Type B pancreatic cell (in vitro differentiated cells): ENCODE measurements at regions not wholly inside any gene's neighbourhood (a gene's known extent, or its start where the extent isn't known, plus 50 kb on each side); places are given as distances from the start of the nearest gene placed in this dataset.

Source experiments
- DNase-seq: peaks from one replicate; pipeline ENCODE4 v3.0.0; 2021; ENCODE audit warnings: mixed read lengths; ENCODE audit not compliant: unreplicated experiment; ENCODE audit errors: extremely low spot score
- H3K27ac Mint-ChIP-seq: 2 replicates; pipeline ENCODE4 v1.8.0; 2021; ENCODE audit warnings: mild to moderate bottlenecking, mixed read lengths
- H3K27me3 Mint-ChIP-seq: 2 replicates; pipeline ENCODE4 v1.8.0; 2021; ENCODE audit warnings: mixed read lengths
- H3K36me3 Mint-ChIP-seq: 2 replicates; pipeline ENCODE4 v1.8.0; 2021; ENCODE audit warnings: mixed read lengths
- H3K4me1 Mint-ChIP-seq: one replicate; pipeline ENCODE4 v1.8.0; 2021; ENCODE audit warnings: mixed read lengths; ENCODE audit not compliant: unreplicated experiment
- H3K4me3 Mint-ChIP-seq: 2 replicates; pipeline ENCODE4 v1.8.0; 2021; ENCODE audit warnings: mild to moderate bottlenecking, mixed read lengths
- H3K9me3 Mint-ChIP-seq: 2 replicates; pipeline ENCODE4 v1.8.0; 2021; ENCODE audit warnings: mixed read lengths
- CTCF ChIP-seq: fragments of 200-600 bp; sonication (generic); conservative IDR thresholded peaks from 2 replicates; pipeline ENCODE4 v1.5.0; 2021; ENCODE audit warnings: antibody characterized with exemption, mild to moderate bottlenecking

DNA sequence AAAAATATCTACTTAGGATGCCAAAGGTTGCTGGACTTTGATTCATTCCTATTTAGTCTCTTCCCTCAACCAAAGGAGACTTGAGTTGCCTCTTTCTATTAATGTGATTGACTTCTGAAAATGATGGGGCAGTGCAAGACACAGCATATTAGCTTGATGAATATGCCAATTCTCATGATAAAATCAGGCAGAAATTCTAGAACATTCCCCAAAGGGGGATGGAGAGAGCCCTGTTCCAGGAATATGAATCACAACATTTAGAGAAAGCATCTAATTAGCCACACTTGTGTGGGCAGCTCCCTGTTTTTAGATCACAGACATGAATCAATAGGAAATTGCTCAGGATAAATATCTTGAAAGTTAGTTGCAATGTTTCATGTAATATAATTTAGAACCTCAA lies 584.0 kb upstream of the CDH8 start:
- TF ChIP-seq CTCF, result no peak
- no peak overlapping the region for H3K27ac Mint-ChIP-seq
- no peaks in the 10 kb centered on the region for H3K27me3 Mint-ChIP-seq
- H3K4me1 Mint-ChIP-seq, result peaks cover 5% of the 10 kb centered on the region
- DNase-seq, result no peak
- H3K36me3 Mint-ChIP-seq, result no peaks in the 10 kb centered on the region
- H3K9me3 Mint-ChIP-seq, result no peaks in the 10 kb centered on the region
- H3K4me3 Mint-ChIP-seq, result no peak overlapping the region

DNA sequence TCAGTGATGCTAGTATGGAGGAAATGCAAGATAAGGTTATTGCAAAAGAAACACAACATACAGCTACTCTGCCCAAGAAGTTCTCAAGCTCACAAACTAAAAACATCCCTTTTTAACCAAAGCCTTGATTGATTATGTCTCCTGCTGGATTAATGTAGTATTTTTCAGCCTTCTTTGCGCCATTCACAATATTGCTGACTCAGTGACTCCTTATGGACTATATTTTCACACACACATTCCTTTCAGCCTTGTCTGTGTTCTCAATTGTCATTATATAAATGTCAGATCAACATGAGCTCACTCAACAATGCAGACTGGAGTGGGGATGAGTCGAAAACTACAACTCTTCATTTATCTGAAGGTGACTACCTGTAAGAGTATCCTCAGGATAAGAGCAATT lies 579.3 kb upstream of the CDH8 start:
- peaks cover 6% of the 10 kb centered on the region for H3K4me1 Mint-ChIP-seq
- H3K27ac Mint-ChIP-seq, result no peak overlapping the region
- no peaks in the 10 kb centered on the region for H3K27me3 Mint-ChIP-seq
- no peak for TF ChIP-seq CTCF
- no peaks in the 10 kb centered on the region for H3K9me3 Mint-ChIP-seq
- no peak for DNase-seq
- no peak overlapping the region for H3K4me3 Mint-ChIP-seq
- H3K36me3 Mint-ChIP-seq, result no peaks in the 10 kb centered on the region

DNA sequence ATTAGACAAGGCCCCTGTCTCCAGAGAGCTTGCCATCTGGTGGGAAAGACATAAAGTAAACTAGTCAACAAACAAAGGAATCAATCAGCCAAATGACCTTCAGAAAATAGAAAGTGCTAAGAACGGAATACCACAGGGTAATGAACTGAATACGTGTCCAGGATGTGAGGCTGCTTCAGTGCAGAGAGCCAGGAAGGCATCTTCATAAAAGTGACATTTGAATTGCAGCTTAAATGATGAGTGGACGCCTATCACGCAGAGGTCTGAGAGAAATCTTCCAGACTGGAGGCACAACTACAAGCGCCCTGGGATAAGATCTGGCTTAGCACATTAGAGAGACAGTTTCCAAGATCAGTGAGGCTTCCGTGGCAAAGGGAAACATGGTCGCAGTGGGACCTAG lies 574.1 kb upstream of the CDH8 start:
- peaks cover 17% of the 10 kb centered on the region for H3K4me1 Mint-ChIP-seq
- no peak for DNase-seq
- peaks cover 3% of the 10 kb centered on the region for H3K27me3 Mint-ChIP-seq
- no peak overlapping the region for H3K4me3 Mint-ChIP-seq
- no peaks in the 10 kb centered on the region for H3K9me3 Mint-ChIP-seq
- no peaks in the 10 kb centered on the region for H3K36me3 Mint-ChIP-seq
- no peak for TF ChIP-seq CTCF
- H3K27ac Mint-ChIP-seq, result no peak overlapping the region

GRCh38 chr16:62602790-62603189 lies 566.6 kb upstream of the CDH8 start:
- Mint-ChIP-seq H3K4me1 (peaks cover 8% of the 10 kb centered on the region), H3K4me3 (no peak overlapping the region), H3K27ac (no peak overlapping the region), H3K9me3 (no peaks in the 10 kb centered on the region), H3K27me3 (peaks cover 3% of the 10 kb centered on the region), H3K36me3 (no peaks in the 10 kb centered on the region)
- DNase-seq, result no peak
- no peak for TF ChIP-seq CTCF

GRCh38 chr16:62597875-62598274 lies 561.6 kb upstream of the CDH8 start:
- H3K9me3 Mint-ChIP-seq, result no peaks in the 10 kb centered on the region
- H3K27me3 Mint-ChIP-seq, result no peaks in the 10 kb centered on the region
- H3K36me3 Mint-ChIP-seq, result no peaks in the 10 kb centered on the region
- TF ChIP-seq CTCF, result no peak
- H3K27ac Mint-ChIP-seq, result no peak overlapping the region
- H3K4me3 Mint-ChIP-seq, result no peak overlapping the region
- peaks cover 5% of the 10 kb centered on the region for H3K4me1 Mint-ChIP-seq
- no peak for DNase-seq

GRCh38 chr16:62596584-62596983 lies 560.3 kb upstream of the CDH8 start:
- Mint-ChIP-seq H3K4me1 (peaks cover 5% of the 10 kb centered on the region), H3K27me3 (no peaks in the 10 kb centered on the region), H3K36me3 (no peaks in the 10 kb centered on the region), H3K9me3 (no peaks in the 10 kb centered on the region), H3K4me3 (no peak overlapping the region), H3K27ac (no peak overlapping the region)
- TF ChIP-seq CTCF, result no peak
- no peak for DNase-seq
